Lower leg skin (tissue), 4 donors: ENCODE measurements at regions not wholly inside any gene's neighbourhood (a gene's known extent, or its start where the extent isn't known, plus 50 kb on each side); places are given as distances from the start of the nearest gene placed in this dataset.

ENCODE experiments used
- DNase-seq, 2 donors: peaks; one replicate each; pipeline ENCODE4 v3.0.0-alpha.2; 2019; ENCODE audit warnings: low spot score in 2 of 2
- H3K4me3 ChIP-seq: fragments of 200-600 bp; sonication (generic); 2 replicates; pipeline ENCODE4 v1.5.1; 2017; ENCODE audit warnings: mild to moderate bottlenecking, low read depth; ENCODE audit not compliant: poor library complexity, severe bottlenecking
- CTCF ChIP-seq, 3 donors: fragments of 450-650 bp; IDR thresholded peaks; one replicate each; pipeline ENCODE4 v1.5.1; 2016; ENCODE audit warnings: antibody characterized with exemption in 3 of 3, mild to moderate bottlenecking in 3 of 3, moderate library complexity in 2 of 3
- POLR2A ChIP-seq, 2 donors: fragments of 450-650 bp; IDR thresholded peaks; one replicate each; pipeline ENCODE4 v1.6.1; 2016 to 2017; ENCODE audit warnings: antibody characterized with exemption in 2 of 2, mild to moderate bottlenecking in 1 of 2, moderate library complexity in 1 of 2
- WGBS, 2 donors: methylation state at CpG; one replicate each; pipeline ENCODE4 v1.1.5; 2018; 5-methylcytosine and 5-hydroxymethylcytosine counted together
- intact Hi-C: fragments of 100-400 bp; cut with DNase I; formaldehyde crosslinking; loops from one replicate; pipeline ENCODE4 v1.15.0; 2023; ENCODE audit warnings: low total_unique reads

- WGBS, 2 donors, result 23 to 24% methylated on average over 1 of the region's 1 CpG
- TF ChIP-seq CTCF (IDR thresholded peaks at IDR 0.05) (no peak), POLR2A (IDR thresholded peaks at IDR 0.05) (no peak)
- no peak for DNase-seq
- intact Hi-C loops, result no loop called here
- H3K4me3 ChIP-seq, result no peak overlapping the region
These were observed 880.8 kb downstream of the FAM181B start for GRCh38 chr11:81852896-81853295.

- 57 to 63% methylated on average over 5 of the region's 5 CpGs for WGBS, 2 donors
- intact Hi-C loops, result no loop called here
- TF ChIP-seq POLR2A (IDR thresholded peaks at IDR 0.05), result no peak
- no peak for TF ChIP-seq CTCF (IDR thresholded peaks at IDR 0.05)
These were observed 893.3 kb downstream of the FAM181B start for GRCh38 chr11:81840380-81840779.

GRCh38 chr11:81839976-81840375 lies 893.7 kb downstream of the FAM181B start:
- no peak overlapping the region for H3K4me3 ChIP-seq
- no peak for TF ChIP-seq POLR2A (IDR thresholded peaks at IDR 0.05)
- no peak for TF ChIP-seq CTCF (IDR thresholded peaks at IDR 0.05)
- intact Hi-C loops, result no loop called here
- no peak for DNase-seq
- 52 to 55% methylated on average over 1 of the region's 1 CpG for WGBS, 2 donors

More at GRCh38 chr11:81840380-81840779, 893.3 kb downstream of the FAM181B start:
- no peak overlapping the region for H3K4me3 ChIP-seq
- DNase-seq, result no peak

- no peak overlapping the region for H3K4me3 ChIP-seq
- DNase-seq, result no peak
- WGBS, 2 donors, result 91 to 93% methylated on average over 3 of the region's 3 CpGs
- intact Hi-C loops, result no loop called here
- no peak for TF ChIP-seq POLR2A (IDR thresholded peaks at IDR 0.05)
- no peak for TF ChIP-seq CTCF (IDR thresholded peaks at IDR 0.05)
These were observed 894.6 kb downstream of the FAM181B start for GRCh38 chr11:81839016-81839415.

GRCh38 chr11:81829976-81830375 lies 903.7 kb downstream of the FAM181B start:
- intact Hi-C loops, result no loop called here
- TF ChIP-seq CTCF (IDR thresholded peaks at IDR 0.05) (no peak), POLR2A (IDR thresholded peaks at IDR 0.05) (no peak)
- DNase-seq, result no peak
- H3K4me3 ChIP-seq, result no peak overlapping the region

GRCh38 chr11:81825346-81825745 lies 908.3 kb downstream of the FAM181B start:
- DNase-seq, result no peak
- TF ChIP-seq CTCF (IDR thresholded peaks at IDR 0.05) (no peak), POLR2A (IDR thresholded peaks at IDR 0.05) (no peak)
- no peak overlapping the region for H3K4me3 ChIP-seq
- intact Hi-C loops, result no loop called here
